ENCODE measurements at regions not wholly inside any gene's neighbourhood (a gene's known extent, or its start where the extent isn't known, plus 50 kb on each side); places are given as distances from the start of the nearest gene placed in this dataset.

GRCh38 chr6:141482796-141483597 is 649.7 kb upstream of the GJE1 start:
- Histone ChIP-seq H3K4me3 (peak overlapping the region; percentile 5 to 51 (median 31)), H3K9me3 (no peaks in the 10 kb centered on the region), H3K36me3 (no peaks in the 10 kb centered on the region), H3K4me1 (peaks cover 9 to 22% of the 10 kb centered on the region in 2 donors), H3K27me3 (no peaks in the 10 kb centered on the region), H3K27ac (peak overlapping the region; percentile 18 to 45 (median 36))
- intact Hi-C loops (cut with DNase I; ENCODE audit: low total_unique reads) (no loop called here), in situ Hi-C loops (cut with MboI; ENCODE audit: low sequenced_read_pairs in 4 of 4) (no loop called here)
- no peak for TF ChIP-seq CTCF (IDR thresholded peaks at IDR 0.05 in 4 of 5, conservative IDR thresholded peaks at IDR 0.05 in 1 of 5)
- no peak for TF ChIP-seq POLR2A (IDR thresholded peaks at IDR 0.05)
- no peak for DNase-seq
- peak in 1 of 2 donors; percentile 8 for ATAC-seq

- Histone ChIP-seq H3K27me3 (no peaks in the 10 kb centered on the region), H3K27ac (no peak overlapping the region), H3K4me3 (no peak overlapping the region), H3K4me1 (no peaks in the 10 kb centered on the region), H3K36me3 (no peaks in the 10 kb centered on the region), H3K9me3 (no peaks in the 10 kb centered on the region)
- intact Hi-C loops (cut with DNase I; ENCODE audit: low total_unique reads) (no loop called here), in situ Hi-C loops (cut with MboI; ENCODE audit: low sequenced_read_pairs in 4 of 4) (no loop called here)
- TF ChIP-seq CTCF (IDR thresholded peaks at IDR 0.05 in 4 of 5, conservative IDR thresholded peaks at IDR 0.05 in 1 of 5): no peak
- no peak for TF ChIP-seq POLR2A (IDR thresholded peaks at IDR 0.05)
- ATAC-seq: no peak
- no peak for DNase-seq
These were observed 657.5 kb upstream of the GJE1 start for GRCh38 chr6:141475259-141475658.

- H3K27me3 ChIP-seq: no peaks in the 10 kb centered on the region
- in situ Hi-C loops (cut with MboI; ENCODE audit: low sequenced_read_pairs in 4 of 4) (no loop called here), intact Hi-C loops (cut with DNase I; ENCODE audit: low total_unique reads) (no loop called here)
- H3K9me3 ChIP-seq: no peaks in the 10 kb centered on the region
- TF ChIP-seq POLR2A (IDR thresholded peaks at IDR 0.05): no peak
- TF ChIP-seq CTCF (IDR thresholded peaks at IDR 0.05 in 4 of 5, conservative IDR thresholded peaks at IDR 0.05 in 1 of 5): no peak
- no peaks in the 10 kb centered on the region for H3K4me1 ChIP-seq
- no peak overlapping the region for H3K27ac ChIP-seq
- no peak for ATAC-seq
- no peaks in the 10 kb centered on the region for H3K36me3 ChIP-seq
- no peak for DNase-seq
- no peak overlapping the region for H3K4me3 ChIP-seq
These were observed 660.4 kb upstream of the GJE1 start for GRCh38 chr6:141472162-141472928.

- Histone ChIP-seq H3K4me3 (no peak overlapping the region), H3K4me1 (no peaks in the 10 kb centered on the region), H3K9me3 (no peaks in the 10 kb centered on the region), H3K36me3 (no peaks in the 10 kb centered on the region), H3K27ac (no peak overlapping the region), H3K27me3 (no peaks in the 10 kb centered on the region)
- ATAC-seq (no peak), DNase-seq (no peak)
- intact Hi-C loops (cut with DNase I; ENCODE audit: low total_unique reads) (no loop called here), in situ Hi-C loops (cut with MboI; ENCODE audit: low sequenced_read_pairs in 4 of 4) (no loop called here)
- TF ChIP-seq POLR2A (IDR thresholded peaks at IDR 0.05): no peak
- no peak for TF ChIP-seq CTCF (IDR thresholded peaks at IDR 0.05 in 4 of 5, conservative IDR thresholded peaks at IDR 0.05 in 1 of 5)
These were observed 661.9 kb upstream of the GJE1 start for GRCh38 chr6:141470810-141471209.
